B cell (primary cell): ENCODE measurements at regions not wholly inside any gene's neighbourhood (a gene's known extent, or its start where the extent isn't known, plus 50 kb on each side); places are given as distances from the start of the nearest gene placed in this dataset.

Source experiments
- ATAC-seq: fragments of 200-7000 bp; cut with Tn5 transposase; one replicate; pipeline ENCODE4 v1.10.0; 2021; ENCODE audit warnings: low read depth, mild to moderate bottlenecking, moderate number of reproducible peaks, moderate library complexity
- CTCF ChIA-PET: fragments of 350-600 bp; sonication (Branson Sonifier 250); formaldehyde crosslinking; loops from one replicate; lab custom pipeline; 2021; ENCODE audit warnings: antibody characterized with exemption, inconsistent platforms; lab: Charles Lee
- POLR2A ChIA-PET: fragments of 350-600 bp; sonication (Branson Sonifier 250); formaldehyde crosslinking; loops from one replicate; lab custom pipeline; 2021; ENCODE audit warnings: antibody characterized with exemption; lab: Charles Lee
- DNase-seq: peaks from one replicate; pipeline ENCODE4 v3.0.0; 2013
- H2AFZ ChIP-seq: 2 replicates; pipeline ENCODE4 v1.6.1; 2012; ENCODE audit warnings: mild to moderate bottlenecking, low read depth, low read length; ENCODE audit not compliant: insufficient read depth, poor library complexity, severe bottlenecking
- H3K27ac ChIP-seq, 2 donors: 1 replicate in 1 of 2; 2 replicates in 1 of 2; pipeline ENCODE4 v1.5.1; 2012 to 2013; ENCODE audit warnings: low read length in 2 of 2, mild to moderate bottlenecking in 2 of 2, moderate library complexity in 1 of 2
- H3K27me3 ChIP-seq, 4 experiments: fragments of 200-600 bp in 1 of 4; sonication (generic) in 1 of 4; replicated peaks in 1 of 4; 1 replicate in 2 of 4; 2 replicates in 2 of 4; pipeline versions ENCODE4 v1.6.1 to v1.7.0; 2013 to 2016; ENCODE audit warnings: low read length in 3 of 4, mild to moderate bottlenecking in 2 of 4, mixed read lengths in 1 of 4, moderate library complexity in 1 of 4; ENCODE audit not compliant: insufficient read depth in 4 of 4, control insufficient read depth in 3 of 4; ENCODE audit errors: control extremely low read depth in 1 of 4
- H3K36me3 ChIP-seq, 2 experiments: replicated peaks in 1 of 2; 1 replicate in 1 of 2; 2 replicates in 1 of 2; pipeline versions ENCODE4 v1.6.1 to v1.7.1; 2013; ENCODE audit warnings: low read length in 1 of 2; ENCODE audit not compliant: insufficient read depth in 2 of 2, control insufficient read depth in 1 of 2; ENCODE audit errors: control extremely low read depth in 1 of 2, extremely low read depth in 1 of 2
- H3K4me1 ChIP-seq, 2 donors: fragments of 200-600 bp in 1 of 2; sonication (generic) in 1 of 2; 1 replicate in 1 of 2; 2 replicates in 1 of 2; pipeline versions ENCODE4 v1.5.1 to v1.6.1; 2013 to 2017; ENCODE audit warnings: low read length in 2 of 2; ENCODE audit not compliant: control insufficient read depth in 2 of 2, insufficient read depth in 2 of 2
- H3K4me2 ChIP-seq: replicated peaks from 2 replicates; pipeline ENCODE3; 2012; ENCODE audit warnings: mild to moderate bottlenecking, low read depth, low read length; ENCODE audit not compliant: poor library complexity, severe bottlenecking
- H3K4me3 ChIP-seq, 5 experiments: fragments of 200-600 bp in 1 of 5; sonication (generic) in 1 of 5; 1 replicate in 3 of 5; 2 replicates in 2 of 5; pipeline versions ENCODE4 v1.5.1 to v1.7.0; 2011 to 2016; ENCODE audit warnings: low read length in 4 of 5, mild to moderate bottlenecking in 4 of 5, low read depth in 2 of 5, control low read depth in 1 of 5, moderate library complexity in 1 of 5; ENCODE audit not compliant: insufficient read depth in 1 of 5; ENCODE audit errors: control extremely low read depth in 1 of 5, extremely low read depth in 1 of 5
- H3K79me2 ChIP-seq: fragments of 200-600 bp; sonication (generic); one replicate; pipeline ENCODE4 v1.6.0; 2016; ENCODE audit warnings: low read length; ENCODE audit not compliant: control insufficient read depth, insufficient read depth
- H3K9ac ChIP-seq: fragments of 200-600 bp; sonication (generic); 2 replicates; pipeline ENCODE4 v1.6.1; 2017; ENCODE audit warnings: mild to moderate bottlenecking, low read length, moderate library complexity
- H3K9me3 ChIP-seq, 3 donors: one replicate each; pipeline versions ENCODE4 v1.6.1 to v1.7.1; 2013; ENCODE audit warnings: low read length in 2 of 3; ENCODE audit not compliant: control insufficient read depth in 2 of 3, insufficient read depth in 1 of 3; ENCODE audit errors: control extremely low read depth in 1 of 3
- H4K20me1 ChIP-seq: 2 replicates; pipeline ENCODE4 v1.6.0; 2012; ENCODE audit warnings: mild to moderate bottlenecking, low read length; ENCODE audit not compliant: insufficient read depth, control insufficient read depth, poor library complexity, severe bottlenecking
- H3K27ac Mint-ChIP-seq: one replicate; pipeline ENCODE4 v1.8.0; 2021; ENCODE audit warnings: mixed read lengths
- H3K27me3 Mint-ChIP-seq: one replicate; pipeline ENCODE4 v1.8.0; 2021; ENCODE audit warnings: mixed read lengths
- H3K4me1 Mint-ChIP-seq: one replicate; pipeline ENCODE4 v1.8.0; 2021; ENCODE audit warnings: mixed read lengths
- H3K4me3 Mint-ChIP-seq: one replicate; pipeline ENCODE4 v1.8.0; 2021; ENCODE audit warnings: mixed read lengths
- H3K9me3 Mint-ChIP-seq: one replicate; pipeline ENCODE4 v1.8.0; 2022; ENCODE audit warnings: mixed read lengths; ENCODE audit not compliant: insufficient read depth
- EZH2 ChIP-seq: IDR thresholded peaks from 2 replicates; pipeline ENCODE4 v1.6.1; 2012; ENCODE audit warnings: borderline replicate concordance, low read depth, mild to moderate bottlenecking, moderate library complexity, low read length; ENCODE audit not compliant: insufficient read depth, poor library complexity, severe bottlenecking
- WGBS: methylation state at CpG from one replicate; pipeline ENCODE4 v1.1.5; 2013; ENCODE audit warnings: missing lambda C conversion rate; ENCODE audit not compliant: insufficient coverage; 5-methylcytosine and 5-hydroxymethylcytosine counted together
- intact Hi-C: fragments of 100-400 bp; cut with micrococcal nuclease; formaldehyde crosslinking; loops from one replicate; pipeline ENCODE4 v1.10.0; 2022
- TF ChIP-seq, protein P1 (sequence below): fragments of 200-600 bp; IDR thresholded peaks from one replicate; pipeline ENCODE4 v1.8.0; 2022; ENCODE audit warnings: antibody characterized with exemption, mild to moderate bottlenecking

DNA sequence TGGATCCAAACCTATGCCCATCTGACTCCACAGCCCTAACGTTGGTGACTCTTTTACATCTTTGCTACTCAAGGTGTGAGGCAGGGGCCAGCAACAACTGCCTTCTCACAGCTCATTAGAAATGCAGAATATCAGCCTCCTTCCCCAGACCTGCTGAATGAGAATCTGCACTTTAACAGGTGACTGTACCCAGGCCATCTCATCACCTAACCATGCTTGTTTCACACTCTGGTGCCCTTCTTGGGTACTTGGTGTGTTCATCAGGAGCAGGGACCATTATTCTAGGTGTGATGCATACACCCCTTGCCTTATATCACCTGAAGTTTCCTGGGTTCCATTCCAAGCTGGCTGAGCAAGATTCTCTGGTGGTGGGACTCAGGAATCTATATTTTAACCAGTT is 196.3 kb upstream of the LMCD1 start:
- no peaks in the 10 kb centered on the region for H3K9me3 ChIP-seq
- H3K4me1 ChIP-seq: no peaks in the 10 kb centered on the region
- H3K27me3 Mint-ChIP-seq: peaks cover 7% of the 10 kb centered on the region
- intact Hi-C loops: no loop called here
- no peak overlapping the region for H3K9ac ChIP-seq
- H3K79me2 ChIP-seq: no peaks in the 10 kb centered on the region
- 79% methylated on average over 1 of the region's 1 CpG for WGBS
- H3K9me3 Mint-ChIP-seq: no peaks in the 10 kb centered on the region
- no peak overlapping the region for H3K4me3 ChIP-seq
- ATAC-seq (no peak), DNase-seq (no peak)
- no peak overlapping the region for H2AFZ ChIP-seq
- no peak overlapping the region for H3K27ac ChIP-seq
- no peak overlapping the region for H3K27ac Mint-ChIP-seq
- H3K4me1 Mint-ChIP-seq: no peaks in the 10 kb centered on the region
- H3K27me3 ChIP-seq: no peaks in the 10 kb centered on the region
- H3K4me3 Mint-ChIP-seq: no peak overlapping the region
- no peaks in the 10 kb centered on the region for H3K36me3 ChIP-seq
- TF ChIP-seq EZH2: no peak
- TF ChIP-seq, protein P1, sequence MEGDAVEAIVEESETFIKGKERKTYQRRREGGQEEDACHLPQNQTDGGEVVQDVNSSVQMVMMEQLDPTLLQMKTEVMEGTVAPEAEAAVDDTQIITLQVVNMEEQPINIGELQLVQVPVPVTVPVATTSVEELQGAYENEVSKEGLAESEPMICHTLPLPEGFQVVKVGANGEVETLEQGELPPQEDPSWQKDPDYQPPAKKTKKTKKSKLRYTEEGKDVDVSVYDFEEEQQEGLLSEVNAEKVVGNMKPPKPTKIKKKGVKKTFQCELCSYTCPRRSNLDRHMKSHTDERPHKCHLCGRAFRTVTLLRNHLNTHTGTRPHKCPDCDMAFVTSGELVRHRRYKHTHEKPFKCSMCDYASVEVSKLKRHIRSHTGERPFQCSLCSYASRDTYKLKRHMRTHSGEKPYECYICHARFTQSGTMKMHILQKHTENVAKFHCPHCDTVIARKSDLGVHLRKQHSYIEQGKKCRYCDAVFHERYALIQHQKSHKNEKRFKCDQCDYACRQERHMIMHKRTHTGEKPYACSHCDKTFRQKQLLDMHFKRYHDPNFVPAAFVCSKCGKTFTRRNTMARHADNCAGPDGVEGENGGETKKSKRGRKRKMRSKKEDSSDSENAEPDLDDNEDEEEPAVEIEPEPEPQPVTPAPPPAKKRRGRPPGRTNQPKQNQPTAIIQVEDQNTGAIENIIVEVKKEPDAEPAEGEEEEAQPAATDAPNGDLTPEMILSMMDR: no peak
- POLR2A ChIA-PET: no interaction called here
- CTCF ChIA-PET: interaction anchor here (1.0 kb wide), 1 partner anchor 12 kb away, joined by 3 read pairs; no protein-coding TSS in a partner anchor
- no peaks in the 10 kb centered on the region for H4K20me1 ChIP-seq
- no peak overlapping the region for H3K4me2 ChIP-seq

DNA sequence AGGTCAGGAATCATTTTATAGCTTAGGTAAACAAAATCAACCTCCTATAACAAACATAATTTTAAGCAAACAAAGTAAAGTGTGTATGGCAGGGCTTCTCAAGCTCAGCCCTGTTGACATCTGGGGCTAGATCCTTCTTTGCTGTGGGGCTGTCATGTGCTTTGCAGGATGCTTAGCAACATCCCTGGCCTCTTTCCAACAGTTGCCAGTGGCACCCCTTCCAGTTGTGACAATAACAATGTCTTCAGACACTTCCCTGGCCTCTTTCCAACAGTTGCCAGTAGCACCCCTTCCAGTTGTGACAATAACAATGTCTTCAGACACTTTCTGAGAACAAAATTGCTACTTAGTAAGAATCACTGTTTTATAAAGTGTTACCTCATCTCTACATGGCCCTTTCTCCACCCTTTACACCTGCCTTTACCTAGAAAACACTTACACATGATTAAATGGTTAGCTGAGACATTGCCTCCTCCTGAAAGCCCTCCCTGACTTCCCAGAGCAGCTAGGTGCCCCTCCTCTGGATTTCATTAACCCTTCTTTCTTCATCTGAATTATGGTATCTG is 194.0 kb upstream of the LMCD1 start:
- Histone ChIP-seq H4K20me1 (no peaks in the 10 kb centered on the region), H3K4me3 (no peak overlapping the region), H3K4me1 (no peaks in the 10 kb centered on the region), H3K79me2 (no peaks in the 10 kb centered on the region), H3K9ac (no peak overlapping the region), H3K27me3 (no peaks in the 10 kb centered on the region), H2AFZ (no peak overlapping the region), H3K27ac (no peak overlapping the region), H3K36me3 (no peaks in the 10 kb centered on the region), H3K4me2 (no peak overlapping the region), H3K9me3 (no peaks in the 10 kb centered on the region)
- H3K27ac Mint-ChIP-seq: no peak overlapping the region
- intact Hi-C loops: no loop called here
- DNase-seq (no peak), ATAC-seq (no peak)
- no peak overlapping the region for H3K4me3 Mint-ChIP-seq
- no peaks in the 10 kb centered on the region for H3K4me1 Mint-ChIP-seq
- CTCF ChIA-PET: no interaction called here
- POLR2A ChIA-PET: no interaction called here
- TF ChIP-seq EZH2: no peak
- H3K9me3 Mint-ChIP-seq: no peaks in the 10 kb centered on the region
- peaks cover 4% of the 10 kb centered on the region for H3K27me3 Mint-ChIP-seq
